ENCODE measurements at regions not wholly inside any gene's neighbourhood (a gene's known extent, or its start where the extent isn't known, plus 50 kb on each side); places are given as distances from the start of the nearest gene placed in this dataset.

- Mint-ChIP-seq H3K27me3 (no peaks in the 10 kb centered on the region), H3K4me1 (no peaks in the 10 kb centered on the region), H3K36me3 (no peaks in the 10 kb centered on the region), H3K4me3 (no peak overlapping the region), H3K9me3 (no peaks in the 10 kb centered on the region), H3K27ac (no peak overlapping the region)
- no peak for ATAC-seq
Observed at GRCh38 chr5:2633992-2634391, 117.5 kb downstream of the IRX2 start.

- H3K27me3 Mint-ChIP-seq, result no peaks in the 10 kb centered on the region
- peaks cover 3% of the 10 kb centered on the region for H3K9me3 Mint-ChIP-seq
- ATAC-seq, result no peak
- no peak overlapping the region for H3K27ac Mint-ChIP-seq
- no peak overlapping the region for H3K4me3 Mint-ChIP-seq
- H3K36me3 Mint-ChIP-seq, result no peaks in the 10 kb centered on the region
- no peaks in the 10 kb centered on the region for H3K4me1 Mint-ChIP-seq
Observed at GRCh38 chr5:2631758-2632157, 119.7 kb downstream of the IRX2 start.

- H3K27ac Mint-ChIP-seq, result no peak overlapping the region
- no peak for ATAC-seq
- no peak overlapping the region for H3K4me3 Mint-ChIP-seq
- H3K4me1 Mint-ChIP-seq, result no peaks in the 10 kb centered on the region
- peaks cover 3% of the 10 kb centered on the region for H3K9me3 Mint-ChIP-seq
- H3K36me3 Mint-ChIP-seq, result no peaks in the 10 kb centered on the region
- H3K27me3 Mint-ChIP-seq, result no peaks in the 10 kb centered on the region
Observed at GRCh38 chr5:2629045-2629444, 122.4 kb downstream of the IRX2 start.

- no peaks in the 10 kb centered on the region for H3K27me3 Mint-ChIP-seq
- H3K27ac Mint-ChIP-seq, result no peak overlapping the region
- H3K4me3 Mint-ChIP-seq, result no peak overlapping the region
- peaks cover 3% of the 10 kb centered on the region for H3K9me3 Mint-ChIP-seq
- H3K4me1 Mint-ChIP-seq, result no peaks in the 10 kb centered on the region
- no peaks in the 10 kb centered on the region for H3K36me3 Mint-ChIP-seq
- ATAC-seq, result no peak
Observed at GRCh38 chr5:2627867-2628266, 123.6 kb downstream of the IRX2 start.

GRCh38 chr5:2626572-2626971, 124.9 kb downstream of the IRX2 start:
- no peaks in the 10 kb centered on the region for H3K36me3 Mint-ChIP-seq

GRCh38 chr5:2622866-2623265, 128.6 kb downstream of the IRX2 start:
- Mint-ChIP-seq H3K4me3 (no peak overlapping the region), H3K27ac (no peak overlapping the region), H3K4me1 (no peaks in the 10 kb centered on the region), H3K9me3 (no peaks in the 10 kb centered on the region), H3K36me3 (no peaks in the 10 kb centered on the region), H3K27me3 (no peaks in the 10 kb centered on the region)
- ATAC-seq, result no peak

More at GRCh38 chr5:2626572-2626971, 124.9 kb downstream of the IRX2 start:
- no peak overlapping the region for H3K27ac Mint-ChIP-seq
- H3K4me3 Mint-ChIP-seq, result no peak overlapping the region
- no peaks in the 10 kb centered on the region for H3K27me3 Mint-ChIP-seq
- H3K4me1 Mint-ChIP-seq, result no peaks in the 10 kb centered on the region
- peaks cover 3% of the 10 kb centered on the region for H3K9me3 Mint-ChIP-seq
- ATAC-seq, result no peak

- H3K4me1 Mint-ChIP-seq, result no peaks in the 10 kb centered on the region
- no peak overlapping the region for H3K27ac Mint-ChIP-seq
Observed at GRCh38 chr5:2621631-2622030, 129.8 kb downstream of the IRX2 start.

GRCh38 chr5:2619216-2619615, 132.3 kb downstream of the IRX2 start:
- no peaks in the 10 kb centered on the region for H3K9me3 Mint-ChIP-seq
- ATAC-seq, result no peak
- H3K4me1 Mint-ChIP-seq, result no peaks in the 10 kb centered on the region
- no peaks in the 10 kb centered on the region for H3K36me3 Mint-ChIP-seq
- no peak overlapping the region for H3K27ac Mint-ChIP-seq
- H3K4me3 Mint-ChIP-seq, result no peak overlapping the region
- no peaks in the 10 kb centered on the region for H3K27me3 Mint-ChIP-seq

More at GRCh38 chr5:2621631-2622030, 129.8 kb downstream of the IRX2 start:
- no peak for ATAC-seq
- H3K9me3 Mint-ChIP-seq, result no peaks in the 10 kb centered on the region
- no peaks in the 10 kb centered on the region for H3K36me3 Mint-ChIP-seq
- H3K4me3 Mint-ChIP-seq, result no peak overlapping the region
- H3K27me3 Mint-ChIP-seq, result no peaks in the 10 kb centered on the region

- ATAC-seq, result no peak
- Mint-ChIP-seq H3K27ac (no peak overlapping the region), H3K36me3 (no peaks in the 10 kb centered on the region), H3K9me3 (no peaks in the 10 kb centered on the region), H3K27me3 (no peaks in the 10 kb centered on the region), H3K4me3 (no peak overlapping the region), H3K4me1 (no peaks in the 10 kb centered on the region)
Observed at GRCh38 chr5:2617461-2617860, 134.0 kb downstream of the IRX2 start.

GRCh38 chr5:2615917-2616316, 135.6 kb downstream of the IRX2 start:
- H3K27me3 Mint-ChIP-seq, result no peaks in the 10 kb centered on the region
- no peaks in the 10 kb centered on the region for H3K9me3 Mint-ChIP-seq
- H3K36me3 Mint-ChIP-seq, result no peaks in the 10 kb centered on the region
- no peak for ATAC-seq
- H3K27ac Mint-ChIP-seq, result no peak overlapping the region
- no peak overlapping the region for H3K4me3 Mint-ChIP-seq
- H3K4me1 Mint-ChIP-seq, result no peaks in the 10 kb centered on the region

- Mint-ChIP-seq H3K9me3 (no peaks in the 10 kb centered on the region), H3K4me1 (no peaks in the 10 kb centered on the region), H3K36me3 (no peaks in the 10 kb centered on the region), H3K27ac (no peak overlapping the region), H3K4me3 (no peak overlapping the region), H3K27me3 (no peaks in the 10 kb centered on the region)
- no peak for ATAC-seq
Observed at GRCh38 chr5:2614571-2614970, 136.9 kb downstream of the IRX2 start.

GRCh38 chr5:2611659-2612058, 139.8 kb downstream of the IRX2 start:
- no peak overlapping the region for H3K4me3 Mint-ChIP-seq
- H3K27ac Mint-ChIP-seq, result no peak overlapping the region
- ATAC-seq, result no peak
- H3K9me3 Mint-ChIP-seq, result peaks cover 3% of the 10 kb centered on the region
- no peaks in the 10 kb centered on the region for H3K36me3 Mint-ChIP-seq
- H3K27me3 Mint-ChIP-seq, result no peaks in the 10 kb centered on the region
- no peaks in the 10 kb centered on the region for H3K4me1 Mint-ChIP-seq

GRCh38 chr5:2610986-2611385, 140.5 kb downstream of the IRX2 start:
- Mint-ChIP-seq H3K9me3 (peaks cover 3% of the 10 kb centered on the region), H3K27me3 (no peaks in the 10 kb centered on the region), H3K4me3 (no peak overlapping the region), H3K27ac (no peak overlapping the region), H3K4me1 (no peaks in the 10 kb centered on the region), H3K36me3 (no peaks in the 10 kb centered on the region)
- ATAC-seq, result no peak

GRCh38 chr5:2608391-2608790, 143.1 kb downstream of the IRX2 start:
- Mint-ChIP-seq H3K27ac (no peak overlapping the region), H3K4me1 (no peaks in the 10 kb centered on the region), H3K4me3 (no peak overlapping the region), H3K27me3 (no peaks in the 10 kb centered on the region), H3K9me3 (peaks cover 3% of the 10 kb centered on the region), H3K36me3 (no peaks in the 10 kb centered on the region)
- no peak for ATAC-seq

GRCh38 chr5:2607598-2607997, 143.9 kb downstream of the IRX2 start:
- Mint-ChIP-seq H3K9me3 (peaks cover 3% of the 10 kb centered on the region), H3K27ac (no peak overlapping the region), H3K27me3 (no peaks in the 10 kb centered on the region), H3K4me3 (no peak overlapping the region), H3K4me1 (no peaks in the 10 kb centered on the region), H3K36me3 (no peaks in the 10 kb centered on the region)
- ATAC-seq, result no peak

- Mint-ChIP-seq H3K4me1 (no peaks in the 10 kb centered on the region), H3K9me3 (peaks cover 4% of the 10 kb centered on the region), H3K4me3 (no peak overlapping the region), H3K27ac (no peak overlapping the region), H3K36me3 (no peaks in the 10 kb centered on the region), H3K27me3 (no peaks in the 10 kb centered on the region)
- no peak for ATAC-seq
Observed at GRCh38 chr5:2603272-2603575, 148.3 kb downstream of the IRX2 start.
